GM19324 (cell line): ENCODE measurements at regions not wholly inside any gene's neighbourhood (a gene's known extent, or its start where the extent isn't known, plus 50 kb on each side); places are given as distances from the start of the nearest gene placed in this dataset.

Experiments
- ATAC-seq: cut with Tn5 transposase; IDR thresholded peaks from one replicate; pipeline ENCODE4 v1.9.1; 2021; ENCODE audit warnings: mild to moderate bottlenecking, moderate library complexity; ENCODE audit not compliant: unreplicated experiment, low FRiP score

- no peak for ATAC-seq
Observed at GRCh38 chr3:88912294-88912877, 195.0 kb upstream of the EPHA3 start.

DNA sequence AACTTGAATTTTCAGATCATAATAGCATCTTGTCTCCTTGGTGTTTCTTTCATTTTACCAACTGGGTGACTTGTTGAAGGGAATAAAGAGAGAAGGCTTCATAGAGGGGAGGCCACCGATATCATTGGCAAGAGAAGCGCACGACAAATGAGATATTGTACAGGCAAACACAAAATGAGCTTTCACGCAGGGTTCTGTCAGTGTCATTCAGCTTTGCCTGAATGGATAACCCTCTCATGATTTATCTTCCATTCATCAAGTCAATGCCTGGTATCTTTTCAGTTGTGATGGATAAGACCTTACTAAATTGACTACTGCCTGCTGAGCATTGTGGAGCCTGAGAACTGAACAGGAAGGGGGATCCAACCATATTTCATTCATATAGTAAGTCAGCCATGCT, 188.6 kb upstream of the EPHA3 start:
- no peak for ATAC-seq

- ATAC-seq, result no peak
Observed at GRCh38 chr3:88921986-88922385, 185.4 kb upstream of the EPHA3 start.

DNA sequence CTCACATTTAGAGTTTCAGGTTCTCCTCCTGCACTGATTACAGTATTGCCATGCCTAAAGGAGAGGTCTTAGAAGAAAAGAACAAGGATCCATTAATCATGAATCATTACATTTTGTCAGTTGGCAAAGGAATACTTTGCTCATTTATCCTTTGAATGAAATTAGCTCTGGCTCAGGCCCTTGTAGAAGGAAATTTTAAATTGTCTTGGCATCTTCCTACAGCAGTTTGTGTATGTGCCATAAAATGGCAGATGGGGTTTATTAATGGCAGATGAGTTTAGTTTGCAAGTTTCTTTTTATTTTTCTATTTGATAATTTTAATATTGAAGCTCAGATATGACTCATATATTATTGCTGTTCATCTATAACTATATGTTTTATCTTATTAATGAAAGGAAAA, 181.2 kb upstream of the EPHA3 start:
- no peak for ATAC-seq

- no peak for ATAC-seq
Observed at GRCh38 chr3:88930611-88931010, 176.8 kb upstream of the EPHA3 start.

GRCh38 chr3:88936831-88937230, 170.6 kb upstream of the EPHA3 start:
- no peak for ATAC-seq

GRCh38 chr3:88940296-88940695, 167.1 kb upstream of the EPHA3 start:
- no peak for ATAC-seq

DNA sequence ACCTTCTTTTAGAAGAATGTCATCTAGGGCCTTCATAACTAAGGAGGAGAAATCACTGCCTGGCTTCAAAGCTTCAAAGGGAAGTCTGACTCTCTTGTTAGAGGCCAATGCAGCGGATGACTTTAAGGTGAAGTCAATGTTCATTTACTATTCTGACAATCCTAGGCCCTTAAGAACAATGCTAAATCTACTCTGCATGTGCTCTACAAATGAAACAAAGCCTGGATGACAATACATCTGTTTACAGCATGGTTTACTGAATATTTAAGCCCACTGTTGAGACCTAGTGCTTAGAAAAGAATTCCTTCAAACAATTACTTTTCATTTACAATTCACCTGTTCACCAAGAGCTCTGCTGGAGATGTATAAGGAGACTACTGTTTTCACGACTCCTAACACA, 160.4 kb upstream of the EPHA3 start:
- no peak for ATAC-seq

- no peak for ATAC-seq
Observed at GRCh38 chr3:88954853-88955252, 152.6 kb upstream of the EPHA3 start.

- no peak for ATAC-seq
Observed at GRCh38 chr3:88955274-88955673, 152.1 kb upstream of the EPHA3 start.

DNA sequence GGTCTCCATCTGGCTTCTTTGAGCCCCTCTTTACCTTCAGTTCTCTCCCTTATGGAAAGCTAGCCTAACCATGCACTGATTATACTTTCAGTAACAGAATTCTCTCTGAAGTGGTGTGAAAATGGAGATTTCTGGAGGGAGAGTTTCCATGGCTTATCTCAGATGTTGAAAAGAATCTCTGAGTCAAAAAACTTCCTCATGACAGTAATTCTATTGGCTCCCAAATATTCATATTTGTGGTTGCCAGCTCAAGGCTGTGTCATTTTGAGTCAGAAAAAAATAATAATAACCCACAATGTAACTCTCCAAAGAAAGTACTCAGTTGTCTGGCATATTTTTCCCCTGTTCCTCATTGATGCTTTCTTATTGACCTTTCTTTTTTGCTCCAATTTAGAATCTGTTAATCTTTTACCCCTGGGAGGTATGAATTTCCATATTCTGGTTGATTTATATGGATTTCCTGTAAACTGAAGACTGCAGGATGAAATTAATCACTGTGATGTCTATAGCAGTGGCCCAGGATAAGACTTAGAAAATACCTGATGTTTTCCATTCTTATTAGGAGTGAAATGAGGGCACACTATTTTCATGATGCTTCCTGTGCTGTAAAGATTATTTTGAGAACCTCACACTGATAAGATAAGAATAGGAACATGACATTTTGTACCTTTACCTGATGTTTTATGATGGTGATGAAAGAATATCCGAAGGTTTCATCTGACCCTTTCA, 149.5 kb upstream of the EPHA3 start:
- no peak for ATAC-seq

GRCh38 chr3:88960019-88960418, 147.4 kb upstream of the EPHA3 start:
- ATAC-seq, result no peak

DNA sequence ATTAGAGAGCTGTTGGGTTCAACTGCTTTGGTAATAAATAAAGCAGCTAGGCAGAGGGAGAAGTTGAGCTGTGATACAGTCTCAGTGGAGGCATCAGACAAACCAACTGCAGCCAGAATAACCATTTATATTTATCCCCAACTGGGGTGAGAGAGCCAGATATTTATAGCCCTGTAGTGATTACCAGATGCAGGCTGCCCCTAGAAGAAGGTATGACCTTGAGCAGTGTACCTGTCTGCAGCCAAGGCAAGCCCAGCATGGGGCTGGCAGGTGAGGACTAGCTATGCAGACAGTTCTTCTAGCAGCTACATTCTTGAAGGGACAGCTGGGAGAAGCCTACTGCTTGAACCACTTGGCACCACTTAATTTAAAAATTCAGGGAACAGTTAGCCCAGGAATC, 144.4 kb upstream of the EPHA3 start:
- ATAC-seq, result no peak

- no peak for ATAC-seq
Observed at GRCh38 chr3:88979760-88980159, 127.7 kb upstream of the EPHA3 start.

DNA sequence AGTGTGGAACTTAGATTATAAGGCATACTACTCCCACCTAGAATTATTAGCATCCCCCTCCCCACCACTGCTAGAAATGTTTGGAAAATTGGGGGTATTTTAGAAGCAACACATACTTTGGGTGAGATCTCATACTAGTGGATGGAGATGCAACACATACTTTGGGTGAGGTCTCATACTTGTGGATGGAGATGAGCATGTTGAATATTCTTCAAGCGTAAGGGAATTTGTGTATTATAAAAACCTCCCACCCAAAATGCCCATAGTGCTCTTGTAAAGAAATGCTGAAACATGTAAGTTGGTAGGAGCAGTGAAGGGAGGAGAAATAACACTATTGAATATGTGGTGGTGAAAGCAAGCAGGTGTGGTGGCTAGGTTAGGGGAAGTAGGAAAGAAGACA, 124.0 kb upstream of the EPHA3 start:
- ATAC-seq, result no peak

DNA sequence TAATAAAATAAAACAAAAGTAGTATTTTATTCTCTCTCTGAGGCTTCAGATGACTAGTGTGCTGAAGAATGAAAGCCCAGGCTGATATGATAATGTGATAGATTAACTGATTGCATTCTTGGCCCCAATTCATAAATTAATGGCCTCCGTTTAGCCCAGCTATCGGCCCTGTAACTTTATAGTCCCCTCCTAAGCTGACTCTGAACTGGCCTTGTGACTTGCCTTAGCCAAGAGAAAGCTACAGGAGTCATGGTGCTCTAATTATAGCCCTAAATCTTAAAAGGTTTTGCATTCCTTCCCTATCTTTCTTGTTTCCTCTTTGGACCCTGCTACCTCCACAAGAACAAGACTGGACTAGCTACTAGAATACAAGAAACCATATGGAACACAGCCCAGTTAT, 123.2 kb upstream of the EPHA3 start:
- ATAC-seq, result no peak

- no peak for ATAC-seq
Observed at GRCh38 chr3:88984832-88985231, 122.6 kb upstream of the EPHA3 start.

DNA sequence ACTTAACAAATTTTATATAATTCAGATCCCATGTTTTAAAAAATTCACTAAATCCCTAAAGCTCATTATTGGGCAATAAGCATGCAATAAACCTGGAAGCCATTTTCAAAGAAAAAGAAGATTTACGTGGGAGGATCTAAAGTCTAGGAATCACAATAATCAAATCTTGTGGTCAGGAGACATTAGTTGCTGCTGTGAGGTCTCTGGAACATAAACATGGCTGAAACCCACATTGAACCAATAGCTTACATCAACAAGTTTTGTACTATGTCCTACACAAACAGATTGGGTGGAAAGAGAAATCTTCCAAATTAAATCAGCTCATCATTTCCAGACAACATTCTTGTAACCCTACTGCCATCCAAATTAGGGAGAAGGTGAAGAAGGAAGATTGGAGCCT, 121.9 kb upstream of the EPHA3 start:
- ATAC-seq, result no peak

- ATAC-seq, result no peak
Observed at GRCh38 chr3:88986834-88987233, 120.6 kb upstream of the EPHA3 start.

GRCh38 chr3:88987776-88988175, 119.6 kb upstream of the EPHA3 start:
- ATAC-seq, result no peak

- no peak for ATAC-seq
Observed at GRCh38 chr3:88988906-88989305, 118.5 kb upstream of the EPHA3 start.

DNA sequence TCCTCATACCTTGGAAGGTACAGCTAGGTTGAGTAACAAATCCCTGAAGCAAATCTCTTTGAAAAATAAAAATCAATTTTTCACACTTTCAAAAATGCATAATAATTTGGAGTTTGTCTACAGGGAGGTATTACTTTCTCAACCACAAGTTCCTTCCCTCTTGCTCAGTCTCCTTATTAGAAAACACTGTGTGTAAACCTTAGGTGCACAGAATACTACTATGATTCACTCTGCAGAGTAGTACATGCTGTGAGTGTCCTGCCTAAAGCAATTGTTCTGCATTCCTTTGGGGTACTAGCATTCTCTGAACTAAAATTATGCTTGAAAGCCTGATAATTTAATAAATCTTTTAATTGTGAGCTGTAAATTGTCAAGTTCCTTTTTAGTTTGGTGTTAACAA, 115.9 kb upstream of the EPHA3 start:
- no peak for ATAC-seq

DNA sequence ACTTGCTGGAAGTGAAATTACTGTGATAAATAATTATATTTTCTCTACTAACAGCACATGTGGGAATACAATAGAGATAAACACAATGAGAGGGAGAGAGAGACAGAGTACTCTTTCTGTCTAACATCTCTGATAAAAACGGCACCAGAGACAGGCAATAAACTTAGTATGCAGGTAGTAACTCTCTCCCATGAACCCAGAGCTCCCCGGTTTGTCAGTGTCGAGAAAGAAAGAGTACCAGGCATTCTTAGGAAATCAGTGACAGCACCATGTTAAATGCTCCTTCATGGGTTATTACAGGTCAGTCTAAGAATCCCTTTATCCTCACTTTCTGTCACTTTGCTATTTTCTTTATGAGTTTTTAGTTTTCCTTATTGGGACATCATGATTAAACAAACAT, 110.7 kb upstream of the EPHA3 start:
- ATAC-seq, result no peak
